Hippocampal formation (tissue), 2 donors: ENCODE measurements at regions not wholly inside any gene's neighbourhood (a gene's known extent, or its start where the extent isn't known, plus 50 kb on each side); places are given as distances from the start of the nearest gene placed in this dataset.

ENCODE experiments used
- DNase-seq, 2 donors: peaks; one replicate each; lab custom pipeline; 2025; lab: John Stamatoyannopoulos, UW

DNA sequence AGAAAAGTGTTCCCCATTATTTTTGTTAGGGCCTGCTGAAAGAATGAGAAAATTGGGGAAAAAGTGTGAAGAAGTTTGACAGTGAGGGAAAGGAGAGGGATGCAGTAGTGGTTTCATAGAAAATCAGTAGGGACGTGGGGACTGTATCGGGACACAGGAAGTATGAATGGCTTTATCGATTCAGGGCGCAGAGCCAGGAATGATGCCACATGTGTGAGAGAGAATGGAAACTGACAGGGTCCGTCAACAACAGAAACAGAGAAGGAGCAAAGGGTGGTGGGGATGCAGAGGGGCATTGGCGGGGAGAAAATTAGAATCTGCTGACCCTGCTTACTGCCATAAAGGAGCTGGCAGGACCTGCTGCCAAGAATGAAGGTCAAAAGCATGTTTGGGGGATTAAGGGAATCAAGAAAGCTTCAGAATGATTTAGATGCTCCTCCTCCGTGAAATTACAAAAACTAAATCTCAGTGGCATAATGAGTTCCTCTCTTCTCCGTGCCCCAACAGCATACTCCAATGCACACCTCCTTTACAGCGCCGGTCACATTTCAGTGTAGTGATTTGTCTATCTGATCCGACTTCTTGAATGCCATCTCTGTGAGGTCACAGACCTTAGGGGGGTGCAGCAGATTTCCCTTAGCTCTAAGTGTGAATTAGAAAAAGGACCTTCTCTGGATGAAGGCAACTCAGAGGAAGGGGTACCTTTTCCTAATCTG, 92.6 kb downstream of the EMP1 start:
- DNase-seq: no peak

- DNase-seq: no peak
Measured at GRCh38 chr12:13288501-13288900, 92.0 kb downstream of the EMP1 start.

GRCh38 chr12:13283867-13284266, 87.3 kb downstream of the EMP1 start:
- no peak for DNase-seq

GRCh38 chr12:13282861-13283260, 86.3 kb downstream of the EMP1 start:
- no peak for DNase-seq

GRCh38 chr12:13278249-13278787, 81.8 kb downstream of the EMP1 start:
- peak; percentile 60 to 65 for DNase-seq

DNA sequence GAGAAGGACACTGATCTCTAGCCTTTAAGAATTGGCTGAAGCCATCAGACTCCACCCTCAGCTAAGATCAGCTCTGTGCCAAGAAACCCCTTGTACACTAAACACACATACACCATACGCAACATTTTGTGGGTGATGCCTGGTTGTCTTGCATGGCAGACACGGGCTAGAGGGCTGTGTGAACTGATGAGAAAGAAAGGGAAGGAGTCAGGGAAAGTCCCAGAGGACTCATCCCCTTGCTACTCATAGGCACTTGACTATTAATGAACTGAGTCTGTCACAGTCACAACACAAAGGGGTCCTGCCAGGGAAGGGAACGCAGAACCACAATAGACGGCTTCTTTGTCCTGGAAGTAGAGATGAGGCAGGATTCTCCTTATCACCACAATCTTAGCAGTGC, 80.8 kb downstream of the EMP1 start:
- DNase-seq: no peak

DNA sequence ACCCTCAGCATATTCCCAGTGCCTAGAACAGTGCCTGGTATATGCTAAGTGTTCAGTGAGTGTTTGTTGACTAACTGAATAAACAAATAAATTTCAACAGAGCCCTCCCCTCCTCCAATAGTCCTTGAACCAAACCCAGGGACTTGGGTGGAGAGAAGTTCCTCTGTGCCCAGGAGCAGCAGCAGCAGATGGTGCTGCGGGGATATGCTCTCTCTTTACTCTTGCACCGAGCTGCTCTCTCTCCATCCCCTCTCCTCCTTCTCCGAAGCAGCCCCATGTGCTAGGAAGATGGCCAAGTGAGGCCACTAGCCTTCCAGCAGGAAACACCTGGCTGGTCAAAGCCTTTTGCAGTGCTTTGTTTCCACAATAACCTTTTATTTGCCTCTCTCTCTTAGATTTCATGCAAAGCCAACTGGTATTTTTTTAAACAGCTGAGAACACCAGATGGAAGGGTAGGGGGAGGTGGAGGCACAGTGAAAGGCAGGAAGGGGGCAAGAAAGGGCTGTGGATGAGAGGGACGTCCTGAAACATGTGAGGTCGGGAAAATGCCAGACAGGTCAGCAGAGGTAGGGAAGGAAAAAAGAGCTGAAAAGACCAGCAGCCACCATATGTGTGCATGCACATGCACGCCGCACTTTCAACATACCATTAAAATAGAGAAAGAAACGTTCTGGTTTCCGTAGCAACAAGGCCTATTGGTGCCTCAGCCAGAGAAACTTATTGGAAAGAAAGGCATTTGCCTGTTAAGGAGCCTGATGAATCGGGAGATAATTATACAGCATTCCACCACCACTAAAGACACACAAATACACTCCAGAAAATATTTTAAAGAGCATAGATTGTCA, 78.9 kb downstream of the EMP1 start:
- DNase-seq: peak in 1 of 2 donors; percentile 33

- no peak for DNase-seq
Measured at GRCh38 chr12:13273850-13274249, 77.3 kb downstream of the EMP1 start.

DNA sequence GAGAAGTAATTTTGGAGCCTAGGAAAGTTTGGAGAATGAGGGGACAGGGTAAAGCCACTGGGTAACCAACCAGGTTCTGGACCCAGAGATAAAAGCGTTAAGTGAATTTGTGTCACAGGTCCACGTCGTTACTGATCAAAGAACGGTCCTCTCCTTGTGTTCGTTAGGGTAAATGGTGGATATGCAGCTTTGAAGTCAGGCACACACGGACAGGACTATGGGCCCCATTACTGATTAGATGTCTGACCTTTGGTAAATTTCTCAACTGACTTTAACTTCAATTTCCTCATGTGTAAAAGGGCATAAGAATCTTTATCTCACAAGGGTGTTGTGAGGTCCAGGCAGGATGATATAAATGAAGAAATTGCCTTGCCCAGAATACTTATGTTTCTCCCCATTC, 76.6 kb downstream of the EMP1 start:
- no peak for DNase-seq

GRCh38 chr12:13270817-13271216, 74.3 kb downstream of the EMP1 start:
- no peak for DNase-seq
